Activated CD4-positive, alpha-beta T cell treated with anti-CD3 and anti-CD28 coated beads, Interleukin-2, Interleukin-6, amounts not matched to agents 100 ng/mL and 50 ng/mL, durations not matched to agents 16 hours and 8 hours (primary cell): ENCODE measurements at regions not wholly inside any gene's neighbourhood (a gene's known extent, or its start where the extent isn't known, plus 50 kb on each side); places are given as distances from the start of the nearest gene placed in this dataset.
"Not testable (repeated sequence)": the region's sequence is repeated elsewhere in the genome, so short reads cannot be mapped to it uniquely, and the experiment has no call there.

ENCODE experiments used
- DNase-seq: peaks from one replicate; pipeline ENCODE4 v3.0.0-alpha.2; 2020

DNA sequence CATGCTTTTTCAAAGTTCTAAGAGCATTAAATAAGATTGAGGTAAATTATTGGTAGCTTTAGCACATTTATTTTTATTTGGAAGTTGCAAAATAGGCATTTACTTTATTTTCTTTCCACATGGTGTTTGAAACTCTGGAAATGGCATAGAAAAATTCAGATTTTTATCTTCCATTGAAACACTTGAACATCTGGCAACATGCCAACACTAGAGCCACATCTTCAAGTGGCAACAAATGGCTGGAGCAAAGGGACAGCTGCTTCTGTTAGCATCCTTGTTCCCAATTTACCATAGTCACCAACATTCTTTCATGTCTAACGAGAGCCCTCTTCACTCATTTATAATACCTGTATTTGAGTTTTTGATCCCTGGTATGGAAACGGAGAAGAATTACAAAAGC, 539.9 kb downstream of the ZNF608 start:
- DNase-seq, result no peak

DNA sequence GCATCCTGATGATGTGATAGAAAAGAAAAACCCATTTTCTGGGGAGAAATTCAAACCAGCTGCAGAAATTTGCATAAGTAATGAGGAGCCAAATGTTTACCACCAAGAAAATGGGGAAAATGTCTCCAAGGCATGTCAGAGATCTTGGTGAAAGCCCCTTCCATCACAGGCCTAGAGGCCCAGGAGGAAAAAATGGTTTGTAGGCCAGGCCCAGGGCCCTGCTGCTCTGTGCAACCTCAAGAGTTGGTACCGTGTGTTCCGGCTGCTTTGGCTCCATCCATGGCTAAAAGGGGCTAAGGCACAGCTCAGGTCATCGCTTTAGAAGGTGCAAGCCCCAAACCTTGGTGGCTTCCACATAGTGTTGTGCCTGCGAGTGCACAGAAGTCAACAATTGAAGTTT, 543.1 kb downstream of the ZNF608 start:
- no peak for DNase-seq

DNA sequence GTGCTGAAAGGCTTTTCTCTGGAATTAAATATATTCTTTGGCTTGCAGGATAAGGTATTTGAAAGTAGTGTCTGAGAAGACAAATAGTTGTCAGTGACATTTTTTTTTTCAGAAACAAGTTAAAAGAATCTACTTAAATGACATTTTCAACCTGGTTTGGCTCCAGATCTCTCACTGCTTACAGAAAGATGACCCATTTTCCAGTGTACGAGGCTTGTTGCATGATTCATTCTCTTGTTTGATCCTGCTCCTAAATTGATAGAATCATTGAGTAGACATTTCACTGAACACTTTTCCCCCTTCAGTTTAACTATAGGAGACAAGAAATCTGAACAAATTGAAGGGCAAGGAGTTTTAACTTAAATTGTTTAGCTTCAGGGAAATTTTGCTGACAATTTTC, 546.1 kb downstream of the ZNF608 start:
- DNase-seq, result no peak

DNA sequence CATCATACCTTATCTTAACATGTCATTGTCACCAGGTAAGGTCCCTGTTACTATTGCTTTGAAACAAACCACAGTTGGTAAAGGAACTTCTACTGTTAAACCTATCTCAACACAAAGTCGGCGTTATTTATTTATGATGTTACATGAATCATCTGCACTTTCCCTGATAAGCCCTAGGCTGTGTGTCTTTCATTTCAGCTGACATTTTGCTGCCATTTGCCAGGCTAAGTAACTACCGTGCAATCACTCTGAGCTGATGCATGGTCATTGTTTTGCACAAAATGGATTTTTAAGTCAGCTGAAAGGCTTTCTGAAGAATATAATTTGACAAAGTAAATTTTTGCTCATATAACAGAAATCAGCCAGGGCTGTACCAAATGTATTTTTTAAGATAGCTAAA, 546.5 kb downstream of the ZNF608 start:
- no peak for DNase-seq

- DNase-seq, result no peak
Measured at GRCh38 chr5:124195411-124195810, 551.0 kb downstream of the ZNF608 start.

DNA sequence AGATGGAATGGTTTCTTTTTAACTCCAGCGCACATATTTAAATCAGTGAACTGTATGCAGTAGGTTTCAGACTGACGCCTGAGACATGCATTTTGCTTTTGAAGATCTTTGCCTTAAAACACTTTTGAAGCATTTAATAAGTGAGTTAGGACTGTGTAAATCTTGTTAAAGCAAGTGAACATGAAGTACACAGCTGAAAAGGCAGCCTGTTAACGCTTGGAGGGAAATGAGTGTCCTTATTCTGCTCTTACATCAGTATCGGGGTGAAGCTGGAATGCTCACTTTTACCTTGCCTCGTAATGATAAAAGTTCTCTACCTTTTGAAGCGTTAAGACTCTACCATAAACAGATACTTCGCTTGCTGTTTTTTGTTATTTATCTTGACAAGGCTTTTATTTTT, 552.2 kb downstream of the ZNF608 start:
- no peak for DNase-seq

DNA sequence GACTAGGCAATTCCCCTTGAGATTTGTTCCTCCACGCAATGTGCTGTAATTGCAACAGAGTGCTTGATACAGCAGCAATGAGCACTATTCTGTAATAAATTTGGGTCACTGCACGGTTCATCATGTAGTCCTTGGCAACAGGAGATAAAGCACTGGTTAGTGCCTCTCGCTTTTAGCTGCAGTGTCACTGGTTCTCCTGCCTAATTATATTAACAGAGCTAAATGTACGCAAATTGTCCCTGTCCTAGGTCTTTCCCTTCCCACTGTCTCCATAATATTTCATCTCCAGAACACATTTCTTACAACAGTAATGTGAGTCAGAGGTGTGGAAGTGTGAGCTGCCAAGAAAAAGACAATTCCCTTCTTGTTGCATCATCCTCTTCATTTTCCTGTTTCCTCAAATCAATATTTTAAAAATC, 553.1 kb downstream of the ZNF608 start:
- no peak for DNase-seq

DNA sequence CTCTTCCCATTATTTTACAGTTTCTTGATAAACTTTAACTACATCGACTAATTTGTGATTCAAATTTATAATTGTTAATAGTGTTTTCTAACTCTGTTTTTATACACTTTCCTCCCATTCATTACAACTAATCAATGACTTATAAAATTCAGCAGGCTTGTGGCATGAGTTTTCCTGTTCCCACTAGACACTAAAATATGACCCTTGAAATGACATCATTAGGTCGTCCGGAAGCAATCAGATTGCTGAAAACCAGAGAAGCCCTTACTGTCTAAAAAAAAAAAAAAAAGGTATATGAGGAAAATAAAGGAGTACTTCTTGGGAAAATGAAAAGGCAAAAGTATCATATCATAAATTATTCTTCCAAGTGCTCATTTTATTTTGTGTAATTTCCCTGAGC, 553.7 kb downstream of the ZNF608 start:
- DNase-seq, result no peak

- no peak for DNase-seq
Measured at GRCh38 chr5:124185716-124186115, 560.7 kb downstream of the ZNF608 start.

GRCh38 chr5:124182133-124182532, 564.3 kb downstream of the ZNF608 start:
- no peak for DNase-seq

DNA sequence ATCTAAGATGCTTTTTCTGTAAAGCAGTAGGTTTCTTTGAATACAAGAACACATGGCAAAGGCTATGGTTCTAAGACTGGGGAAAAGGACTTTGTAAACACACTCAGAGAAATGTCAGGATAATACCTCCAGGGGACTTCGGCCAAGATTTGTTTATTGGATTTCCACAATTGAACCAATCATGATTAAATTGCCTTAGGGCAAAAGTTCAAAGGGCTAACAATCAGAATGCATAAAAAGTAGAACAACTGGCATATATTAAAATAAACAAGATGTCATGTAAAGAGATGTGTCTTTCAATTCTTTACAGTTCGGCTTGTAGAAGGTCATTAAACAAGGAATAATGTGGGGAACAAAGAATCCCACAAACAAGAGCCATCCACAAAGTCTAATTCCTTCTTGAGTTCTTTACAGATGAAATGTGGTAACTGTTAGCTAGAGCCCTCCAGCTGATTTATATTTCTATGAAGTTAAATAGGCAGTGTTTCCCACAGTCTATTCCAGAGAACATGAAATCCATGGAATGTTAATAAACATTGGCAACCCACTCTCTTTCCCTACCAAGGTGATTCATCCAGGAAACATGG, 565.5 kb downstream of the ZNF608 start:
- no peak for DNase-seq

GRCh38 chr5:124180299-124180874, 566.1 kb downstream of the ZNF608 start:
- no peak for DNase-seq

- DNase-seq, result no peak
Measured at GRCh38 chr5:124179819-124180218, 566.6 kb downstream of the ZNF608 start.

GRCh38 chr5:124178050-124178449, 568.4 kb downstream of the ZNF608 start:
- DNase-seq, result no peak

DNA sequence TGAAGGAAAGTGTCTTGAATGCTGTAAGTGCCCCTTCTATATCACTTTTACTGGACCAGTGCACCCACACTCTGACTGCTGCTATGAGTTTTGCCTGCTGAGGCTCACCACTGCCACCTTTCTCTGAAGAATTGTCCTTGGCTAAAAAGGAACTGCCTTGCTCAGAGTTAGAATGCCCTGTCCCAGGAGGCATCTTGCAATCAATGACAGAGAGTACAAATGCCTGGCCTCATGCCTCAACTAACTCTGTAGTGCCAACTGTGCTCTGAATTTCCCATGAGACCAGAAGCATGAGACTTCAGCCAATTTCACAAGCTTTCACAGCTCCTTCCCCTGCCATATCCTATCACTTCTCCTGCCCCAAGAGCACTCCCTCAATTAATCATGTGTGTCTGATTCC, 569.7 kb downstream of the ZNF608 start:
- DNase-seq, result no peak

DNA sequence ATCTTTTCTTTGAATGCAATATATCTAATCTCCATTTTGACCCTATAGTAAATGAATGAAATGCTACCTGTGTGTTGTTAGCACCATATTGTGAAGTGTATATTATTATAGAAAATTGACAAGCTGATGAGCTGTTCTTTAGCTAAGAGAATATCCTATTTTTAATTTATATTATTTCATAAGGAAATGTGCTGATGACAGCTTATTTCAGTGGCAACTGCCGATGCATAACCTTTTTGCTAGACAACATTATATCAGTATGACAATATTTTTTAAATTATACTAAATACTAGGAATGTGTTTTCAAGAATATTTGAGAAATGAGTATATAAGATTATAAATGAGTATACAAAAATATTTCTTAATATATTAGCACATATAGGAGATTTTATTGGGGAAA, 573.1 kb downstream of the ZNF608 start:
- DNase-seq, result no peak

GRCh38 chr5:124172389-124173003, 573.9 kb downstream of the ZNF608 start:
- no peak for DNase-seq

DNA sequence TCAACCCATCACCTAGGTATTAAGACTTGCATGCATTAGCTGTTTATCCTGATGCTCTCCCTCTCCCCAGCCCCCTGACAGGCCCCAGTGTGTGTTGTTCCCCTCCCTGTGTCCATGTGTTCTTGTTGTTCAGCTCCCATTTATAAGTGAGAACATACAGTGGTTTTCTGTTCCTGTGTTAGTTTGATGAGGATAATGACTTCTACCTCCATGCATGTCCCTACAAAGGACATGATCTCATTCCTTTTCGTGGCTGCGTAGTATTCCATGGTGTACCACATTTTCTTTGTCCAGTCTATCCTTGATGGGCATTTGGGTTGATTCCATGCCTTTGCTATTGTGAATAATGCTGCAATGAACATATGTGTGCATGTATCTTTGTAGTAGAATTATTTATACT, 578.3 kb downstream of the ZNF608 start:
- not testable (repeated sequence) for DNase-seq

- DNase-seq, result peak; percentile 2
Measured at GRCh38 chr5:124162767-124163532, 583.5 kb downstream of the ZNF608 start.

DNA sequence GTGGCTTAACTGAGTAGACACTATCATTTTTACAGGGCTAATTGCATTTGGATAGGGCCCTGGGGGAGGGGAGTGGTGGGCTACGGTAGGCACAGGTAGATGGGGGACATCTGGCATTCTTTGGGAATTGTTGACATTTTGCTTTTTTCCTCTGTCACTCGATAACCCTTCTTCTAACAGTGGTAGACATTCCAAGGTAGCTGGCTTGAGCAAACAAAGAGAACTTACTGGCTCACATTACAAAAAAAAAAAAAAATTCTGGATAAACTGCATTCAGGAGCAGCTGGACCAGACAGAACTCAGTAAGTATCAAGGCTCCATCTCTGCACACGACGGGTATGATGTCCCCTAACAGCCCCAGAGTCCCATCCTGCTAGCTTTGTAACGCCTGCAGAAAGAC, 585.2 kb downstream of the ZNF608 start:
- no peak for DNase-seq

DNA sequence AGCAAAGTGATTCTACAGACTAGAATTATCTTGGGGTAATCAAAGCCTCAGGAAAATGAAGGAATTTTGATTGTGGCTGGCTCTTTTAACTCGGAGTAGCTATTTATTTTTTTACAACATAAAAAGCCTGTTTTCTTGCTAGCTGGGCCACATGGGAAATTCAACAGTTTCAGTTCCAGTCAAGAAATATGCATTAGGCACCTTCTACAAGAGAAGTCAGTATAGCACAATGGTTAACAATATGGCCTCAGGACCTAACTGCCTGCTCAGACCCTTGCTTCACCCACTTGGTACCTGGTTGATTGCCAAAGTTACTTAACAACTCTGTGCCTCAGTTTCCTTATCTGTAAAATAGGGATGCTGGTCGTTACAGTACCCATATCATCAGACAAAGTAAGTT, 586.2 kb downstream of the ZNF608 start:
- DNase-seq, result no peak

GRCh38 chr5:124157320-124157719, 589.1 kb downstream of the ZNF608 start:
- DNase-seq, result no peak

DNA sequence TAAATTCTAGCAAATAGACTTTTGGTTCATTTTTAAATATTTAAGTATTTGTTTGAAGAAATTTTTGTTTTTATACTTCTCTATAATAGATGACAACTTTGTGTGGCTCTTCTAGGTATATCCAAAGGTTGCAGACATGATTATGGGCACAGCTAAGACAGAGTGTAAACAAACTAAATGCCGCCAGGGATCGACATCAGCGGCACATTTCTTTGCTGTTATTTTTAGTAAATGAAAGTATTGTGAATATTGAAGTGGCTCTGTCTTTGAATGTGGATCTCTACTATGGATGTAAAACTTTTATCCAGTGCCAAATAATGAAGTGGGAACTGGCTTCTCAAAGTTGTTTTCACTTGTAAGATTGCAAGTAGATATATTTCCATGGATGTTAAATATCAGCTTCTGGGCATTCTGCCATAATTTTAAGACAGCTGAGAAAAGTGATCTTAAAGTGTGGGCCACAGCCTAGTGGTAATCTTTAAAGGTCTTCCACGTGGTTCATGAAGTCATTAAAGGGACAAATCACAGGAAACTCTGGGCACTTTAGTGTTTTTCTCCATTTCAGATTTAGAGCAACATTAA, 589.9 kb downstream of the ZNF608 start:
- no peak for DNase-seq

DNA sequence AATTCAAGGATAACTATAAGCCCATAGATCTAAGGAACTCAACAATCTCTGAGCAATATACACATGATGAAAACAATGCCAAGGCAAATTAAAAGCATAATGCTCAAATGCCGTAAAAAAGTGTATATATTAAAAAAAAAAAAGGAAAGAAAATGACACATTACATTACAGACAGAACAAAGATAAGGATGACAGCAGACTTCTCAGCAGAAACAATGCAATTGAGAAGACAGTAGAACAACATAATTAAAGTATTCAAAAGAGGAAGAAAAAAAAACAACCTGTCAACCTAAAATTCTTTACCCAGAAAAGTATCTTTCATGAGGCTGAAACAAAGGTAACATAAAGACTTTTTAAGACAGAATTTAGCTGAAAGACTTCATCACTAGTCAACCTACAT, 591.7 kb downstream of the ZNF608 start:
- DNase-seq, result no peak
